Caco-2 (cell line): ENCODE measurements at regions not wholly inside any gene's neighbourhood (a gene's known extent, or its start where the extent isn't known, plus 50 kb on each side); places are given as distances from the start of the nearest gene placed in this dataset.

Experiments used
- BruUV-seq: library from RNA; stranded (reverse); fragments of 400-500 nt; replicated peaks from 2 replicates; lab custom pipeline; 2021; lab: Mats Ljungman, UMichigan
- CTCF ChIA-PET: fragments of 300-600 bp; sonication (Branson Sonifier 250); formaldehyde crosslinking; loops from one replicate; lab custom pipeline; 2022; ENCODE audit warnings: antibody characterized with exemption; lab: Charles Lee
- POLR2A ChIA-PET: fragments of 300-600 bp; sonication (Branson Sonifier 250); formaldehyde crosslinking; loops from one replicate; lab custom pipeline; 2022; ENCODE audit warnings: antibody characterized with exemption; lab: Charles Lee
- DNase-seq, 2 experiments: peaks; one replicate each; pipeline versions ENCODE4 v3.0.0 to v3.0.0-alpha.2; 2020 to 2022
- H3K27me3 ChIP-seq: replicated peaks from 2 replicates; pipeline ENCODE4 v1.6.0; 2011; ENCODE audit warnings: low read length; ENCODE audit not compliant: control insufficient read depth, insufficient read depth
- H3K36me3 ChIP-seq: 2 replicates; pipeline ENCODE4 v1.5.1; 2011; ENCODE audit warnings: low read length; ENCODE audit not compliant: control insufficient read depth, insufficient read depth
- H3K4me1 ChIP-seq: fragments of 250-450 bp; sonication (Bioruptor Pico); 2 replicates; pipeline ENCODE4 v1.5.1; 2020; ENCODE audit warnings: mild to moderate bottlenecking
- H3K4me3 ChIP-seq: 2 replicates; pipeline ENCODE4 v1.5.1; 2011; ENCODE audit warnings: low read depth, mild to moderate bottlenecking, control low read depth, low read length
- H3K9me3 ChIP-seq: fragments of 250-450 bp; sonication (Bioruptor Pico); 2 replicates; pipeline ENCODE4 v1.5.1; 2020; ENCODE audit warnings: mild to moderate bottlenecking, moderate library complexity
- H3K27ac Mint-ChIP-seq: one replicate; pipeline ENCODE4 v1.8.0; 2022; ENCODE audit warnings: mixed read lengths; ENCODE audit not compliant: unreplicated experiment
- H3K27me3 Mint-ChIP-seq: one replicate; pipeline ENCODE4 v1.8.0; 2022; ENCODE audit warnings: mixed read lengths; ENCODE audit not compliant: insufficient read depth, unreplicated experiment
- H3K36me3 Mint-ChIP-seq: one replicate; pipeline ENCODE4 v1.8.0; 2022; ENCODE audit warnings: mild to moderate bottlenecking, mixed read lengths; ENCODE audit not compliant: insufficient read depth, unreplicated experiment
- H3K4me1 Mint-ChIP-seq: one replicate; pipeline ENCODE4 v1.8.0; 2022; ENCODE audit warnings: low read depth, mixed read lengths; ENCODE audit not compliant: unreplicated experiment
- H3K4me3 Mint-ChIP-seq: one replicate; pipeline ENCODE4 v1.8.0; 2022; ENCODE audit warnings: mild to moderate bottlenecking, moderate library complexity, mixed read lengths; ENCODE audit not compliant: unreplicated experiment
- H3K9me3 Mint-ChIP-seq: one replicate; pipeline ENCODE4 v1.8.0; 2022; ENCODE audit warnings: mixed read lengths; ENCODE audit not compliant: unreplicated experiment
- intact Hi-C: fragments of 100-400 bp; cut with micrococcal nuclease; formaldehyde crosslinking; loops from one replicate; pipeline ENCODE4 v1.10.0; 2022; ENCODE audit not compliant: unreplicated experiment
- TF ChIP-seq, protein P1 (sequence below), 2 experiments: fragments of 200-600 bp in 1 of 2; IDR thresholded peaks; 1 replicate in 1 of 2; 2 replicates in 1 of 2; pipeline versions ENCODE4 v1.5.1 to v1.8.0; 2011 to 2022; ENCODE audit warnings: antibody characterized with exemption in 1 of 2, control low read depth in 1 of 2, inconsistent platforms in 1 of 2, low read depth in 1 of 2, low read length in 1 of 2, mild to moderate bottlenecking in 1 of 2, moderate library complexity in 1 of 2; ENCODE audit not compliant: insufficient read depth in 1 of 2, severe bottlenecking in 1 of 2, unreplicated experiment in 1 of 2

DNA sequence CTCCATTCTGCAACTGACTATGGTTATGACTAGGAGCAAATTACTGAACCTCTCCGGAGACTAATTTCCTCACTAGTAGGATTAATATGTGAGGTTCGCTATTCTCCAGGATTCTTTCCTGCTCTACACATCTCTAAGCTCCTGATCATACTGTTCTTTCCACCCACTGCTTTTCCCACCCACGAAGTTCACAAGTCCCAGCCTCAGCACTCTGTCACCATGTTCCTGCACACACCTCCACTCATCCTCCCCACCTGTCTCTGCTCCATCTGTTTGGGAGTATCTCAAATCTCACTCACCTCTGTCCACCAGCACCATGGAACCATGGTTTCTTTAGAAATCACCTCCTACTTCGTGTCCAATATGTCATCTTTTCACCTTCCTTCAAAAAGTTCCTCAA is 185.3 kb downstream of the LRATD1 start:
- no peak overlapping the region for H3K27ac Mint-ChIP-seq
- intact Hi-C loops: no loop called here
- H3K9me3 Mint-ChIP-seq: no peaks in the 10 kb centered on the region
- Histone ChIP-seq H3K27me3 (no peaks in the 10 kb centered on the region), H3K9me3 (no peaks in the 10 kb centered on the region), H3K4me3 (no peak overlapping the region), H3K36me3 (no peaks in the 10 kb centered on the region), H3K4me1 (no peaks in the 10 kb centered on the region)
- TF ChIP-seq, protein P1, sequence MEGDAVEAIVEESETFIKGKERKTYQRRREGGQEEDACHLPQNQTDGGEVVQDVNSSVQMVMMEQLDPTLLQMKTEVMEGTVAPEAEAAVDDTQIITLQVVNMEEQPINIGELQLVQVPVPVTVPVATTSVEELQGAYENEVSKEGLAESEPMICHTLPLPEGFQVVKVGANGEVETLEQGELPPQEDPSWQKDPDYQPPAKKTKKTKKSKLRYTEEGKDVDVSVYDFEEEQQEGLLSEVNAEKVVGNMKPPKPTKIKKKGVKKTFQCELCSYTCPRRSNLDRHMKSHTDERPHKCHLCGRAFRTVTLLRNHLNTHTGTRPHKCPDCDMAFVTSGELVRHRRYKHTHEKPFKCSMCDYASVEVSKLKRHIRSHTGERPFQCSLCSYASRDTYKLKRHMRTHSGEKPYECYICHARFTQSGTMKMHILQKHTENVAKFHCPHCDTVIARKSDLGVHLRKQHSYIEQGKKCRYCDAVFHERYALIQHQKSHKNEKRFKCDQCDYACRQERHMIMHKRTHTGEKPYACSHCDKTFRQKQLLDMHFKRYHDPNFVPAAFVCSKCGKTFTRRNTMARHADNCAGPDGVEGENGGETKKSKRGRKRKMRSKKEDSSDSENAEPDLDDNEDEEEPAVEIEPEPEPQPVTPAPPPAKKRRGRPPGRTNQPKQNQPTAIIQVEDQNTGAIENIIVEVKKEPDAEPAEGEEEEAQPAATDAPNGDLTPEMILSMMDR (IDR thresholded peaks at IDR 0.05; ENCODE audit: insufficient read depth in 1 of 2, low read depth in 1 of 2, low read length in 1 of 2, severe bottlenecking in 1 of 2, unreplicated experiment in 1 of 2): no peak
- H3K4me3 Mint-ChIP-seq: no peak overlapping the region
- H3K4me1 Mint-ChIP-seq: no peaks in the 10 kb centered on the region
- DNase-seq: no peak
- ChIA-PET POLR2A (no interaction called here), CTCF (no interaction called here)
- BruUV-seq: no TSS peak
- peaks cover 5% of the 10 kb centered on the region for H3K36me3 Mint-ChIP-seq
- peaks cover 6% of the 10 kb centered on the region for H3K27me3 Mint-ChIP-seq

DNA sequence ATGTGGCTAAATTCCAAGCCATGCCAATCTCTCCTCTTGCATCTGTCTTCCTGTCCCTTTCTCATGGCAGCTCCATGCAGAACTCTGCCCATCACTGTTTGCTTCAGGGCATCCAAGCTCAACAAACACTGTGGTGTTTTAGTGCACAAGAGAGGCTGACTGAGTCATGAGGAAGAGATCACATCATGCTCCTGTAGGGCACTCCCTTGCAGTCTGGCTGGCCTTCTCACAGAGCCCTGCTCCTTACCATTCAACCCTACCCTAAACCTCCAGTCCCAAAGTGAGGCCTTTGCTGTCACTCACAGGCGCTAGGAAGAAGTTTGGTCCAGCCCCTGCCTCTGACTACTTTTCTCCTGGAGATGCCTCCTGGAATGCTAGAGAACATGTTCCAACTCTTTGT is 194.0 kb downstream of the LRATD1 start:
- Histone ChIP-seq H3K4me3 (no peak overlapping the region), H3K4me1 (no peaks in the 10 kb centered on the region), H3K9me3 (no peaks in the 10 kb centered on the region), H3K27me3 (no peaks in the 10 kb centered on the region), H3K36me3 (no peaks in the 10 kb centered on the region)
- TF ChIP-seq, protein P1 (IDR thresholded peaks at IDR 0.05; ENCODE audit: insufficient read depth in 1 of 2, low read depth in 1 of 2, low read length in 1 of 2, severe bottlenecking in 1 of 2, unreplicated experiment in 1 of 2): no peak
- intact Hi-C loops: no loop called here
- DNase-seq: no peak
- Mint-ChIP-seq H3K36me3 (no peaks in the 10 kb centered on the region), H3K4me1 (no peaks in the 10 kb centered on the region), H3K27ac (no peak overlapping the region), H3K27me3 (peaks cover 7% of the 10 kb centered on the region), H3K4me3 (no peak overlapping the region), H3K9me3 (no peaks in the 10 kb centered on the region)
- CTCF ChIA-PET: no interaction called here
- no TSS peak for BruUV-seq
- POLR2A ChIA-PET: no interaction called here

DNA sequence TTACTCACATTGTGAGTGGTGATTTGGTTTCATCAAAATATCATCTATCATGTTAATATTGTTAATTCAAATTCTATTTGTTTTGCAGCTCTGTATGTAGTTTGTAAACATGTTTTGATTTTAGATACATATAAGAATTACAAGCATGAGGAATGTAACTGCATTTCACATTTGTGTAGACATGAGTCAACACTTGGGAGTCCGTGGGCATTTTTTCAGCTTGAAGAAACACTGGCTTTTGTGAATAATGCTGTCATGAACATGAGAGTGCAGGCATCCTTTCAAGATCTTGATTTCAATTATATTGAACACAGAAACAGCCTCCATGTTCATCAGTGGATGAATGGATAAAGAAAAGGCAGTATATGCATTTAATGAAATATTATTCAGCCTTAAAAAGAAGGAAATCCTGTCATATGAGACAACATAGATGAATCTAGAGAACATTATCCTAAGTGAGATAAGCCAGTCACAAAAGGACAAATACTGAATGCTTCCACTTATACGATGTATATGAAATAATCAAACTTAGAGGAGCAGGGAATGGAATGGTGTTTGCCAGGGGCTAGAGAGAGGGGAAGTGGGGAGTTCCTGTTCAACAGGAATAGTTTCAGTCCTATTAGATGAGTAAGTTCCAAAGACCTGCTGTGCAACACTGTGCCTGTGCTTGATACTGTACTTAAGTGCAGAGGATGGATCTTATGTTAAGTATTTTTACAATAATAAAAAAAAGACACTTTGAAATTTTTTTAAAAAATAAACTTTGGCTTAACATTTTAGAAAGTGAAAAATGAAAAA is 194.9 kb downstream of the LRATD1 start:
- CTCF ChIA-PET: no interaction called here
- H3K4me3 Mint-ChIP-seq: no peak overlapping the region
- BruUV-seq: no TSS peak
- intact Hi-C loops: no loop called here
- H3K36me3 Mint-ChIP-seq: no peaks in the 10 kb centered on the region
- H3K4me1 ChIP-seq: no peaks in the 10 kb centered on the region
- H3K27ac Mint-ChIP-seq: no peak overlapping the region
- peaks cover 7% of the 10 kb centered on the region for H3K27me3 Mint-ChIP-seq
- TF ChIP-seq, protein P1 (IDR thresholded peaks at IDR 0.05; ENCODE audit: insufficient read depth in 1 of 2, low read depth in 1 of 2, low read length in 1 of 2, severe bottlenecking in 1 of 2, unreplicated experiment in 1 of 2): no peak
- POLR2A ChIA-PET: no interaction called here
- no peaks in the 10 kb centered on the region for H3K9me3 ChIP-seq
- H3K9me3 Mint-ChIP-seq: no peaks in the 10 kb centered on the region
- DNase-seq: no peak
- H3K36me3 ChIP-seq: no peaks in the 10 kb centered on the region
- no peaks in the 10 kb centered on the region for H3K4me1 Mint-ChIP-seq
- H3K27me3 ChIP-seq: no peaks in the 10 kb centered on the region
- H3K4me3 ChIP-seq: no peak overlapping the region
